Esophagus mucosa (tissue), 1 donor: ENCODE measurements at regions not wholly inside any gene's neighbourhood (a gene's known extent, or its start where the extent isn't known, plus 50 kb on each side); places are given as distances from the start of the nearest gene placed in this dataset.
"Not testable (repeated sequence)": the region's sequence is repeated elsewhere in the genome, so short reads cannot be mapped to it uniquely, and the experiment has no call there.

ENCODE experiments used
- ATAC-seq: fragments of 200-7000 bp; cut with Tn5 transposase; one replicate; pipeline ENCODE4 v1.9.1; 2020
- donor health status: DM: yes; HTN: yes; CAD: no.

- no peak for ATAC-seq
Observed at GRCh38 chr4:29051381-29051965, 1668.7 kb upstream of the PCDH7 start.

DNA sequence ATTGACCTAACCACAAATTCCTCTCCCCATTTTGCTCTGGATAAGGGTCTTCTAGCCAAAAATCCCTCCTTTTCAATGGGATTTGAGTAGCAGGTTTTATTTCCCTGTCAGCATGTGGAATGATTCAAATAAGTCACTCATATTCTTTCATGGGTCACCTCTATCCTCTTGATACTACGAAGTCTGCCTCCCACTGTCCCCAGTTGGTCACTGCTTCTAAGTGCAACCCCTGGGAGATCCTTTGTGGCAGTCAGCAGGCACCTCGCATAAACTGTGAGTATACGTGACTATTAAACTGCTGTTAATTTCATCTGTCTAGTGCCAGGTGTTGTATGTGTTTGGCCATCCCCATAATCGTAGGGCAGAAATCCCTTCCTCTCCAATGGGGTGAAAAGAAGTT is 1667.9 kb upstream of the PCDH7 start:
- ATAC-seq = no peak

- no peak for ATAC-seq
Observed at GRCh38 chr4:29058531-29058930, 1661.6 kb upstream of the PCDH7 start.

- ATAC-seq = no peak
Observed at GRCh38 chr4:29066861-29067260, 1653.3 kb upstream of the PCDH7 start.

- ATAC-seq = no peak
Observed at GRCh38 chr4:29073571-29073970, 1646.6 kb upstream of the PCDH7 start.

- ATAC-seq = no peak
Observed at GRCh38 chr4:29075366-29075765, 1644.8 kb upstream of the PCDH7 start.

DNA sequence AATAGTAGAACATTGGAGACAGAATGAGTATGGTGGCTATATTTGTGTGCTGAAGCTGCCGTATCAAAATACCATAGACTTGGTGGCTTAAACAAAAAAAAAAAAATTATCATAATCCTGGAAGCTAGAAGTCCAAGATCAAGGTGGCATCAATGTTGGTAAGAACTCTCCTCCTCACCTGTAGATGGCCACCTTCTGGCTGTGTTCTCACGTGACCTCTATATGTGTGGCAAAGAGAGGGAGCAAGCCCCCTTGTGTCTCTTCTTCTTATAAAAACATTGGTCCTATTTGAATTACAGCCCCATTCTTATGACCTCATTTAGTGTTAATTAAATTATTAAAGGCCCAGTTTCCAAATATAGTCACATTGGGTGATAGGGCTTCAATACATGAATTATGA is 1640.9 kb upstream of the PCDH7 start:
- no peak for ATAC-seq

DNA sequence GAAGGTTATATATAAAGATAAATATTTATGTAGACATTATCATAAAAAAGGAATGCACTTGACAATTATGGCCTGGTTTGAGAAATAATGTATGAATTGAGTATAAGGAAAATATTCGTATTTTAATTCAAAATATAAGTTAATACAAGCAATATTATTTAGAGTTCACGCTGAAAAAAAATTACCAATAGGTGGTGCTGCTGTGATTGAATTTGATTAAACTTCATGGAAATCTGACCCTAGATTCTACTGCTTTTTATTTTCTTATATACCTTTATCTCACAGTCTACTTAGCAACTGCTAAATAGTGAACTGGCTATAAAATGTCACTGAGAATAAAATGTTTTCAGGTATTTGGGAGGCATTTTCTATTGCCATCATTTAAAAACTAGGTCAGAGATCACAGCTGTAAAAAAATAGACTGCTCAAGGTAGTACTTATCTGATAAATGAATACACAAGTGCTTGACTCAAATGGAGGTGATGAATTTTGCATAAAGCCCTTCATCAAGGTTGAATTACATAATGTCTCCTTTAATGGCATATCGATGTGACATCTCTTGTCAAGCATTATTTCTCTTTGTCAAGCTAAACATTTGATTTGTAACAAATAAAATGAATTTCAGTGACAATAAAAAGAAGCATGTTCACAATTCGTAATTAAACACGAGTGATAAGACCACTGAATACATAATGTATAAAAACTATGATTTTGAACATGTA is 1638.8 kb upstream of the PCDH7 start:
- no peak for ATAC-seq

DNA sequence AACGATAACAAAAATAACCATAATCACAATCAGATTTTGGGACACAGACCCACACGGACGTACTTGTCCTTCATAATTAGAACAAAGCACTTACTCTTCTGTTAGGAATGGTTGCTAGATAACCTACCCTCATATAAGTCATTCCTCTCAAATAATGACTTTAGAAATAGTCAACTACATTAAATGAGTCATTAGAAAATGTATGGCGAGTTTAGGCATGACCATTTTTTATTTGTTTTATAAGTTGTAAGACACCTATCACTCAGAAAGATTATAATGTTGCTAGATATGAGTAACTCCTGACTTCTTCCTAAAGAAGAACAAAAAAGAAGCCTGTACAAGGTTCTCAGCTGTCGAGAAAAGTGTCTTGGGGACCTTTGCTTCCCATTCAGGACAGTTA is 1637.5 kb upstream of the PCDH7 start:
- no peak for ATAC-seq

DNA sequence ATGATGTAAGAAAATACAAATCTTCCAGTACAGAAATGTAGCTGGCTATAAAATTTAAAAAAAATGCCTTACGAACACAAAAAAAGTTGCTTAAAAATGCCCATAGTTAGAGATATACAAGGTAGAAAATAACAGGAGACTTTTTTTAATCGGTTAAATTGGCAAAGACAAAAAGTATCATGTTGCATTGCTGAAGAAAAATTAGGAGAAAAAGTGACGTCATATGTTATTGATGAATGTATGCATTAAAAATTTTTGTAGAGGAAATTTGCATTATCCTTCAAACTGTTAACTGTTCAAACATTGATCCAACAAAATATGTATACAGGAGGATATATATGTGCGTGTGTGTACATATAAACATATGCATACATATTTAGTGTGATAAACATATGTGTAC is 1634.4 kb upstream of the PCDH7 start:
- ATAC-seq = no peak

- no peak for ATAC-seq
Observed at GRCh38 chr4:29104694-29105093, 1615.5 kb upstream of the PCDH7 start.

GRCh38 chr4:29113960-29114359 is 1606.2 kb upstream of the PCDH7 start:
- ATAC-seq = no peak

DNA sequence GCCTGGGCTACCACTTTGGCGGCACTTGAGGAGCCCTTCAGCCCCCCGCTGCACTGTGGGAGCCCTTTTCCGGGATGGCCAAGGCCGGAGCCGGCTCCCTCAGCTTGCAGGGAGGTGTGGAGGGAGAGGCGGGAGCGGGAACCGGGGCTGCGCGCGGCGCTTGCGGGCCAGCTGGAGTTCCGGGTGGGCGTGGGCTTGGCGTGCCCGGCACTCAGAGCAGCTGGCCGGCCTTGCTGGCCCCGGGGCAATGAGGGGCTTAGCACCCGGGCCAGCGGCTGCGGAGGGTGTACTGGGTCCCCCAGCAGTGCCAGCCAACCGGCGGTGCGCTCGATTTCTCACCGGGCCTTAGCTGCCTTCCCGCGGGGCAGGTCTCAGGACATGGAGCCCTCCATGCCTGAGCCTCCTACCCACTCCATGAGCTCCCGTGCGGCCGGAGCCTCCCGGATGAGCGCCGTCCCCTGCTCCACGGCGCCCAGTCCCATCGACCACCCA is 1602.9 kb upstream of the PCDH7 start:
- ATAC-seq = not testable (repeated sequence)

DNA sequence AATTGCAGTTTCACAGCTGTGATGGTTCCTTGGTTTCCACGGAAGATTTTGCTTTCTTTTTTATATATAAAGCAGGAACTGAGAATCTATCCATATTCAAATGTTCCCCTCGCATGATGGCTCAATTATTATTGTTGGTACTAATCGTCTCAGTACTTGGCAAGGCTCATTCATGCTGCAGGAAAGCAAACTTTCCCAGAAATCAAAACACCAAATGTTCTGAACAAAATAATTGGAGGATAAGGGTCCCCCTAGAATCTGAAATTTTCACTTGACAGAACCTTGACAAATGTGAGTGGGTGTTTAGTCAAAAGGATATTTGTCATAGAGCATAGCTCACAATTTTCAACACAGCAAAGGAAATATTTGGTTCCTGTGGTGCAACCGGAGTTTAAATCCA is 1598.6 kb upstream of the PCDH7 start:
- ATAC-seq = no peak

DNA sequence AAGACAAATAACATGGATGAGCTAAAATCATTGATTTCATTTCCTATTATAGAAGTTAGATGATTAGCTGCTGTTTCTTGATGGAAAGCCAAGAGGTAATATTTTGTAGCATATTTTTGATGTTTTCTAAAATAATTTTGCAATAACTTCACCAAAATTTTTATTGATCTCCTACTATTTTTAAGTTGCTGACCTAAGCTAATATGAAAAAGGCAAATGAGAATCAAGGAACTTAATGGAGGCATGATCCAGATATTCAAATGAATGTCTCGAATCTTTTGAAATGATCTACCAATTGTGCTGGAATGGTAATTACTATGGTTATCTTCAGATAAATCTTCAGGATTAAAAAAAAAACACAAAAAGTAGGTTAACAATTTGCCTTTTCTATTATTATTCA is 1591.4 kb upstream of the PCDH7 start:
- ATAC-seq = no peak

GRCh38 chr4:29131304-29131703 is 1588.9 kb upstream of the PCDH7 start:
- no peak for ATAC-seq

DNA sequence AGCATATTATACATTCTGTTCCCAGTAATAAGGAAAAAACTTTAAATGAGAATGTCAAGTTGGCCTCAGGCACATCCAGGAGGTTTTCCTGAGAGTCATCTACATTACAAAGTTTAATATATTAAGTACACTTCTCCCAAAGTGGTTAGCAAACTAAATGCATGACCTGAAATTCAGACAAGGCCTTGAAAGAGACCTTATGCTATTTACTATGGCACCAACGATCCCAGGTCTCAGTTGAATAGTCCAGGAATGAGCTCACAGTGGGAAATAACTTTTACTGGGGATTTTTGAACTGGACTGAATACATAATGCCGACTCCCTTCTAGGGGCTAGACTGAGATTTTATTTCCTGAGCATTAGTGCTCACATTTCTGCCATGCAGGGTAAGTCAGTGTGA is 1577.5 kb upstream of the PCDH7 start:
- no peak for ATAC-seq

DNA sequence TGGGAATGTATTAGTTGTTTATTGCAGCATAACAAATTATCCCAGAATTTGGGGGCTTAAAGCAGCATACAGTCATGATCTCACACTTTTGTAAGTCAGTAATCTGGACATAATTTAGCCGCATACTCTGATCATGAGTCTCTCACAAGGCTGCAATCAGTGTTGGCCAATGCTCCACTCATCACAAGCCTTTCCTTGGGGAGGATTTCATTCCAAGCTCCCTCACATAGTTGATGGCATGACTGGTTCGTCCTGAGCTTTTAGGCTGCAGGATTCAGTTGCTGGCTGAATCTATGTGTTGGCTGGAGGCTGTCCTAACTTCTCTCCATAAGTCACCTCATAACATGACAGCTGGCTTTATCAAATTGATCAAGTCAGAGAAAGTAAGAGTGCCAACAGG is 1568.6 kb upstream of the PCDH7 start:
- no peak for ATAC-seq

DNA sequence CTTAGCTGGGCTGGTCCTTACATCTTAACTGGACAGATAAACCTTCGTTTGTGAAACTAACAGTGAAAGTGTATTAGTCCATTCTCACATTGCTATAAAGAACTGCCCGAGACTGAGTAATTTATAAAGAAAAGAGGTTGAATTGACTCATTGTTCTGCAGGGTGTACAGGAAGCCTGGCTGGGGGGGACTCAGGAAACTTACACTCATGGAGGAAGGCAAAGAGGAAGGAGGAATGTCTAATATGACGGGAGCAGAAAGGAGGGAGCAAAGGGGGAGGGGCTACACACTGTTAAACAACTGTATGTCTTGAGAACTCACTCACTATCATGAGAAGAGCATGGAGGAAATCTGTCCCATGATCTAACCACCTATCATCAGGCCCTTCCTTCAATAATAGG is 1566.5 kb upstream of the PCDH7 start:
- ATAC-seq = no peak

- ATAC-seq = no peak
Observed at GRCh38 chr4:29175291-29175690, 1544.9 kb upstream of the PCDH7 start.

DNA sequence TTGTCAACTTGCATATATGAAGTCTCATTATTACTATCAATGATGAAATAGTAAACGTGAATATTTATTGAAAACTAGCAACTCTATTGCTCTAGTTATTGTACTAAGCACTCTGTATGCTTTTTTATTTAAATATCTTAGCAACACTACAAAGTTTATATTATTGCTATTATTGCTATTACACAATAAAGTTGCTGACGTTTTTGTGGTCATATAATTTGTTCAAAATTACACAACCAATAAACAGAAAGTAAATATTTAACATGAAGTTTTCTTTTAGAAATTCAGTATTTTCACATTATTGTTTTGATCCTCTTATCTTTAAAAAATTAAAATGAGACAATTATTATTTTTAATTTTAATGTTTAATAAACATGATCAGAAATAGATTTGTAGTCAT is 1521.1 kb upstream of the PCDH7 start:
- no peak for ATAC-seq

DNA sequence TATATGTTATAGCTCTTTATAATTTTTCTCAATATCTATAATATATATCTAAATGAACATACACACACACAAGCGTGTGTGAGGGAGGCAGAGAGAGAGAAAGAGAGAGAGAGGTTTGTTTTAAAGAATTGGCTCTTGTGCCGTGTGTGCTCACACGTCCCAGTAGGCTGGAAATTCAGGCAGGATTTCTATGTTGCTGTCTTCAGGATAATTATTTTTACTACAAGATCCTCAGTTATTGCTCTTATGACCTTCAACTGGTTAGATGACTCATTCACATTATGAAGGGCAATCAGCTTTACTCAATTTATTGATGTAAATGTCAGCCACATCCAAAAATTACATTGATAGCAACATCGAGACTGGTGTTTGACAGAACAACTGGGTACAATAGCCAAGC is 1520.7 kb upstream of the PCDH7 start:
- ATAC-seq = no peak

GRCh38 chr4:29213020-29213419 is 1507.1 kb upstream of the PCDH7 start:
- ATAC-seq = no peak

GRCh38 chr4:29220761-29221160 is 1499.4 kb upstream of the PCDH7 start:
- no peak for ATAC-seq

DNA sequence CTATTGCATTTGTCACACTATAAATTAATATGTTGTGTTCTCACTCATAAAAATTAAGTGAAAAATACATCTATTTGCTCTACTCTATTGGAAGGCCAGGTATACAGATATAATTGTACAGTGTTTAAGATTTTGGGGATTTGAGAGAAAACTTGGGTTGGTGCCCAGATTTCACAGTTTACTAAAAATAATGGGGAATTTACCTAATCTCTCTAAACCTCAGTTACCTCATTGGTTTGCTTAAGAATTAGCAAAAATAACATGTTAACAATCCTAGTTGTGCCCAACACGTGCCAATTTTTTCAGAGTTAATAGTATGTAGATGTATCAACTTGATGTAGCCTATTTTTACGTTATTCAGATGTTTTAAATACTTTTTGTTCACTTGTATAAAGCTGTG is 1495.3 kb upstream of the PCDH7 start:
- no peak for ATAC-seq
